Erythroblast (primary cell): ENCODE measurements at regions not wholly inside any gene's neighbourhood (a gene's known extent, or its start where the extent isn't known, plus 50 kb on each side); places are given as distances from the start of the nearest gene placed in this dataset.

Experiments used
- GATA1 ChIP-seq: IDR thresholded peaks from 2 replicates; pipeline ENCODE4 v1.6.1; 2011; ENCODE audit warnings: low read depth, mild to moderate bottlenecking, control low read depth, low read length, moderate library complexity
- POLR2A ChIP-seq: IDR thresholded peaks from 2 replicates; pipeline ENCODE4 v1.6.1; 2011; ENCODE audit warnings: mild to moderate bottlenecking, low read length

DNA sequence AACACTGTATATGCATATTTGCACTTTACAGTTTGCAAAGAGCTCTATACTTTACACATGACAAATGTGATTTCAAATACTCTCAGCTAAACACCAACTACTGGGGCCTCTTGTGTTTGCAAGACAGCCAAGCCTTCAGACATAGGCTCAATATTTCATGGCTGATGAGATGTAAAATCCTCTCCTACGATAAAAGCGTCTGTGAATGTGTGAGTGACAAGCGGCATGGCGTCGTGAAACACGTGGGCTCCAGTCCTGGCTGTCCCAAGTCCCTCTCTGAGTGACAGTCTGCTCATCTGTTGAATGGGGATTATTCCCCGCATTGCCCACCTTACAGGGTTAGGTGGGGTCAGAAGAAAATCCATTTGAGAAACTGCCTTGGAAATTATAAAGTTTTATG, 489.8 kb downstream of the RNF144A start:
- no peak for TF ChIP-seq POLR2A
- no peak for TF ChIP-seq GATA1
